ENCODE measurements at regions not wholly inside any gene's neighbourhood (a gene's known extent, or its start where the extent isn't known, plus 50 kb on each side); places are given as distances from the start of the nearest gene placed in this dataset.

GRCh38 chr1:91123319-91123718 lies 101.5 kb upstream of the ZNF644 start:
- DNase-seq (ENCODE audit: low read depth): no peak
- H3K4me3 ChIP-seq (ENCODE audit: low read depth, low read length): no peak overlapping the region
- TF ChIP-seq CTCF (IDR thresholded peaks at IDR 0.05; ENCODE audit: low read depth, low read length, missing control alignments): no peak

GRCh38 chr1:91122106-91122717 lies 100.4 kb upstream of the ZNF644 start:
- H3K4me3 ChIP-seq (ENCODE audit: low read depth, low read length): no peak overlapping the region
- DNase-seq (ENCODE audit: low read depth): no peak
- TF ChIP-seq CTCF (IDR thresholded peaks at IDR 0.05; ENCODE audit: low read depth, low read length, missing control alignments): no peak

- H3K4me3 ChIP-seq (ENCODE audit: low read depth, low read length): no peak overlapping the region
- no peak for DNase-seq (ENCODE audit: low read depth)
- TF ChIP-seq CTCF (IDR thresholded peaks at IDR 0.05; ENCODE audit: low read depth, low read length, missing control alignments): no peak
Measured at GRCh38 chr1:91121366-91121765, 99.5 kb upstream of the ZNF644 start.

- DNase-seq (ENCODE audit: low read depth): no peak
- TF ChIP-seq CTCF (IDR thresholded peaks at IDR 0.05; ENCODE audit: low read depth, low read length, missing control alignments): no peak
- H3K4me3 ChIP-seq (ENCODE audit: low read depth, low read length): no peak overlapping the region
Measured at GRCh38 chr1:91120936-91121335, 99.1 kb upstream of the ZNF644 start.

- no peak for DNase-seq (ENCODE audit: low read depth)
Measured at GRCh38 chr1:91120421-91120820, 98.6 kb upstream of the ZNF644 start.

GRCh38 chr1:91104712-91105111 lies 82.9 kb upstream of the ZNF644 start:
- H3K4me3 ChIP-seq (ENCODE audit: low read depth, low read length): no peak overlapping the region
- no peak for TF ChIP-seq CTCF (IDR thresholded peaks at IDR 0.05; ENCODE audit: low read depth, low read length, missing control alignments)

More at GRCh38 chr1:91120421-91120820, 98.6 kb upstream of the ZNF644 start:
- H3K4me3 ChIP-seq (ENCODE audit: low read depth, low read length): no peak overlapping the region
- TF ChIP-seq CTCF (IDR thresholded peaks at IDR 0.05; ENCODE audit: low read depth, low read length, missing control alignments): no peak

GRCh38 chr1:91101328-91101727 lies 79.5 kb upstream of the ZNF644 start:
- no peak for TF ChIP-seq CTCF (IDR thresholded peaks at IDR 0.05; ENCODE audit: low read depth, low read length, missing control alignments)
- H3K4me3 ChIP-seq (ENCODE audit: low read depth, low read length): no peak overlapping the region
- DNase-seq (ENCODE audit: low read depth): no peak

More at GRCh38 chr1:91104712-91105111, 82.9 kb upstream of the ZNF644 start:
- no peak for DNase-seq (ENCODE audit: low read depth)
